Stimulated activated effector memory CD8-positive, alpha-beta T cell treated with anti-CD3 and anti-CD28 coated beads, Interleukin-12 subunit alpha, Interleukin-12 subunit beta, amount 100 ng/mL, for 72 hours (primary cell): ENCODE measurements at regions not wholly inside any gene's neighbourhood (a gene's known extent, or its start where the extent isn't known, plus 50 kb on each side); places are given as distances from the start of the nearest gene placed in this dataset.

Experiments
- ATAC-seq: fragments of 150-1000 bp; cut with Tn5 transposase; 2 replicates; pipeline ENCODE4 v1.10.0; 2021
- DNase-seq, 2 donors: peaks; one replicate each; pipeline ENCODE4 v3.0.0; 2021 to 2022; ENCODE audit warnings: low spot score in 2 of 2
- H3K27ac Mint-ChIP-seq: one replicate; pipeline ENCODE4 v1.8.0; 2022; ENCODE audit warnings: mild to moderate bottlenecking, mixed read lengths
- H3K36me3 Mint-ChIP-seq: one replicate; pipeline ENCODE4 v1.8.0; 2022; ENCODE audit warnings: mild to moderate bottlenecking, mixed read lengths
- H3K4me1 Mint-ChIP-seq: one replicate; pipeline ENCODE4 v1.8.0; 2022; ENCODE audit warnings: mixed read lengths
- H3K4me3 Mint-ChIP-seq: one replicate; pipeline ENCODE4 v1.8.0; 2022; ENCODE audit warnings: mild to moderate bottlenecking, mixed read lengths
- H3K9me3 Mint-ChIP-seq: one replicate; pipeline ENCODE4 v1.8.0; 2022; ENCODE audit warnings: mixed read lengths

DNA sequence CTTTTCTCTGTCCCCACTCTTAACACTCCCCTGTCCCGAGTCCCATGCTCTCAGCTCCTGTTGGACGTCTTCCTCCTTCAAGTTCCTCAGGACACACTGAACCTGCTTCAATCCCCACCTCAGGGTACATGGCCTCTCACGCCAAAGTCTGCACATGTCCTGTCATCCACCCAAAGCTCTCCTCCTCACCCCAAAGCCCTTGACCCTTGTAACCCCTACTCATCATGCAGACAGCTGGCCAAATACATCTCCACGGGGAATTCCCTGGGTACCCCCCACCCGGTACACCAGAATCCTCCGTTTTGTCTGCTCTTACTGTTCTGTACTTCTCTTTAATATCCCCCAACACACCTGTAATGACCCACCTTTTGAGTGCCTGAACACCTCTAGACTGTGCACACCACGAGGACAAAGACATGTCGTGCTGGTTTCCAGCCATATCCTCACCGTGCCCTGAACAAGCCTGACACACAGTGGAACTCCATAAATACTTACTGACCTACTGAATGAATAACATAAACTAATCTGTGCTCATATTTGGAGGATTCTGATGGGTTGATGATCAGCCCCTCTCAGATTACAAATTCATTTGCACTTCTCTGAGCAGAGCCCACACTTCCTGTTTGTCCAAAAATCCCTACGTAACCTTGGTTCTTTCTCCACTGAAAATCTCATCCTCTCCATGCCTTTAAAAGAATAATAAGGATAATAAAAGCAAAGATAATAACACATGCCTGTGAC is 66.8 kb upstream of the EYA2 start:
- peaks cover 4% of the 10 kb centered on the region for H3K9me3 Mint-ChIP-seq
- no peaks in the 10 kb centered on the region for H3K36me3 Mint-ChIP-seq
- DNase-seq (no peak), ATAC-seq (no peak)
- no peaks in the 10 kb centered on the region for H3K4me1 Mint-ChIP-seq
- no peak overlapping the region for H3K4me3 Mint-ChIP-seq
- no peak overlapping the region for H3K27ac Mint-ChIP-seq

DNA sequence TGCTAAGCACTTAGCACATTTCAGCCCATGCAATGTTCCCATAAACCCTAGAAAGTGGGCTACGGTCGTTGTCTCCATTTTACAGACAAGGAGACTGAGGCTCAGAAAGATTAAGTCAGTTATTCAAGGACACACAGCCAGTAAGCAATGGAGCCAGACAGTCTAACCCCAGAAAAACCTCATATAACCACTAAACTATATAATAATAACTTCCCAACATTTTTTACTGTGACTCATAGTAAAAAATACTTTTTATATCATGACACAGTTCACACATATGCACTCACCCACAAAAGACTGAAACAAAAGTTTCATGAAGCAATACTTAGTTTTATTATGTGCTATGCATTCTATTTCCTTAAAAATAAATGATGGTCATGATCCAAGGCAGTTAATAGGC is 66.2 kb upstream of the EYA2 start:
- ATAC-seq: no peak
- H3K36me3 Mint-ChIP-seq: no peaks in the 10 kb centered on the region
- peaks cover 4% of the 10 kb centered on the region for H3K9me3 Mint-ChIP-seq
- H3K4me1 Mint-ChIP-seq: no peaks in the 10 kb centered on the region
- H3K4me3 Mint-ChIP-seq: no peak overlapping the region
- DNase-seq: no peak
- no peak overlapping the region for H3K27ac Mint-ChIP-seq

DNA sequence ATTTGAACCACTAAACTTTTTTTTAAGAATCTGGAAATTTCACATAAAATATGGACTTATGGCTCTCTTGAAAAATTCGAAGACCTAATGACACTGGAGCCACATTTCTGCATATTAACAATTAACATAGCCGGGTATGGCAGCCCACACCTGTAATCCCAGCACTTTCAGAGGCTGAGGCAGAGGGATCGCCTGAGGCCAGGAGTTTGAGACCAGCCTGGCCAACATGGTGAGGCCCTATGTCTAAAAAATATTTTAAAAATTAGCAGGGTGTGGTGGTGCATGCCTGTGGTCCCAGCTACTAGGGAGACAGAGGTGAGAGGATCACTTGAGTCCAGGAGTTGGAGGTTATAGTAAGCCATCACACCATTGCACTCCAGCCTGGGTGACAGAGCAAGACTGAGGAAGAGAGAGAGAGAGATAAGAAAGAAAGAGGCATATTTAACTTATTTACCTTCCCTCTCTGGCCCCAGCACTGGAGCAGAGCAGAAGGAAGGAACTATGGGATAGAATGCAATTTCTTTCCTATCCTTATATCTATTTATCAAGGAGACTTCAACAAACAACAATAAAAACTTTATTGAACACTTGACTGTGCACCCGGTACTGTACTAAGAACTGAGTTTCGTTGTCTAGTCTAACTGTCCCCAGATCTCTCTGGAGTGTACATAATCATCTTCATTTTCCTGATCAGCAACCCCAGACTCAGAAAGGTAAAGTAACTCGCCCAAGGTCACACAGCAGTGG is 63.6 kb upstream of the EYA2 start:
- Mint-ChIP-seq H3K9me3 (no peaks in the 10 kb centered on the region), H3K4me1 (no peaks in the 10 kb centered on the region), H3K36me3 (no peaks in the 10 kb centered on the region), H3K4me3 (no peak overlapping the region), H3K27ac (no peak overlapping the region)
- ATAC-seq: no peak
- DNase-seq: no peak

DNA sequence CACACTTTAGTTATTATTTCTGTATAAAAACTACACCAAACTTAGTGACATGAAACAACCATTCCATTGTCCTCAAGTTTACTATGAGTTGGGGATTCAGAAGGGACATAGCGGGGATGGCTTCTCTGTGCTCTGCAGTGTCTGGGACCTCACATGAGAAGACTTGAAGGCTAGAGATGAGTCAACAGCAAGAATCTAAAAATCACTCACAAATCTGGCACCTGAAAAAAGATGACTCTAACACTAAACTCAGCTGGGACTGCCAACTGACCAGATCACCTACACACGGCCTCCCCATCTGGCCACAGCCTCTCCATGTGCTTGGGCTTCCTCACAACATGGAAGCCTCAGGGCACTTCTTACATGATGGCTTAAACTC is 63.0 kb upstream of the EYA2 start:
- no peaks in the 10 kb centered on the region for H3K36me3 Mint-ChIP-seq
- ATAC-seq: no peak
- H3K27ac Mint-ChIP-seq: no peak overlapping the region
- DNase-seq: no peak
- H3K4me1 Mint-ChIP-seq: no peaks in the 10 kb centered on the region
- no peak overlapping the region for H3K4me3 Mint-ChIP-seq
- no peaks in the 10 kb centered on the region for H3K9me3 Mint-ChIP-seq

DNA sequence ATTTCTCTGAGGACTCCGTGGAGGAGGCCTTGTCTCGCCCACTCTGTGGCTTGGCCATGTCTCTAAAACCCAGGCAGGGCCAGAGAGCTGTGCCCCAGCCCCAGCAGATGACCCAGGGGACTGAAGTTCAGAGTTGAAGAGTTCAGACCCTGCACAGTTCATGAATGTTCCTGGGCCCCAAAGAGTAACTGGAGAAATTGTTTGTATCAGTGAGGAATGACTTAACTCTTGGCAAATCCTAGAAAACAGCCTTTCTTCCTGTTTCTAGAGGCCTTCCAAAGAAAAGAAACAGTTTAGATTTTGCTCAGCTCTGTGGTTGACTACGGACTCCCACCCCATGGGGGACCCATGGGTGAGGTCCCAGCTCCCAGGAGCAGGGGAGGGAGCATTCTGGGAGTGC is 62.1 kb upstream of the EYA2 start:
- ATAC-seq: no peak
- H3K36me3 Mint-ChIP-seq: no peaks in the 10 kb centered on the region

DNA sequence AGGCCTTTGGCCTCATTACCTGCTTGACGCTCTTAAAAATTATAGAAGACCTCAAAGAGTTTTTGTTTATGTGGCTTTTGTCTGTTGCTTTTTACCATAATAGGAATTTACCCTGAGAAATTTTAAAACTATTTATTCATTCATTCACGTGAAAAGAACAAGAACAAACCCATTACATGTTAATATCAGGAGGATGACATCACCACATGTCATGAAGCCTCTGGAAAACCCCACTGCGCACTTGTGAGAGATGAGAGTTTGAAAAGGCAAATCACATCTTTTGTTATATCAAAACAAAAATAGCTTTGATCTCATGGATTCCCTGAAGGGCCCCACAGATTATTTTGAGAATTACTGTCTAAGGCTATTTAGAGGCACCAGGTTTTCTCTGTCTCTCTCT is 61.3 kb upstream of the EYA2 start:
- Mint-ChIP-seq H3K27ac (no peak overlapping the region), H3K4me3 (no peak overlapping the region), H3K4me1 (no peaks in the 10 kb centered on the region), H3K36me3 (no peaks in the 10 kb centered on the region), H3K9me3 (no peaks in the 10 kb centered on the region)
- no peak for DNase-seq
- ATAC-seq: peak; percentile 52

More for the DNA sequence above, 62.1 kb upstream of the EYA2 start:
- Mint-ChIP-seq H3K9me3 (no peaks in the 10 kb centered on the region), H3K4me1 (no peaks in the 10 kb centered on the region), H3K4me3 (no peak overlapping the region), H3K27ac (no peak overlapping the region)
- no peak for DNase-seq

DNA sequence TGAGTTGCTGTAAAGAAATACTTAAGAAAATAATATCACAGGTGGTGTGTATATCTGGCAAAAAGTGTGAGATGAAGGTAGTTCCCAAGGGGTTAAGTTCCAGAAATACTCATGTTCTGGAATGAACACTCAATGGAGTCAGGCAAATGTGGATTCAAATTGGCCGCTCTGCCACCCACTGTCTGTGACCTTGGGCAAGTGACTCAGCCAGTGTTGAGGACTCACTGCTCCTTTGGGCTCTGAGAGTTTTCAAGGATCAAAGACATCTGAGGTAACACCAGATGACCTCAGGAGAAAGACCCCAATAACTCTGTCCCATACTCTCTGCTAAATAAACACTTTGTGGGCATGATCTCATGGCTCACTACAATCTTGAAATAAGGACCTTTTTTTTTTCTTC is 59.2 kb upstream of the EYA2 start:
- no peak overlapping the region for H3K4me3 Mint-ChIP-seq
- H3K36me3 Mint-ChIP-seq: no peaks in the 10 kb centered on the region
- no peak for ATAC-seq
- no peak for DNase-seq
- no peaks in the 10 kb centered on the region for H3K9me3 Mint-ChIP-seq
- H3K4me1 Mint-ChIP-seq: no peaks in the 10 kb centered on the region
- H3K27ac Mint-ChIP-seq: no peak overlapping the region

DNA sequence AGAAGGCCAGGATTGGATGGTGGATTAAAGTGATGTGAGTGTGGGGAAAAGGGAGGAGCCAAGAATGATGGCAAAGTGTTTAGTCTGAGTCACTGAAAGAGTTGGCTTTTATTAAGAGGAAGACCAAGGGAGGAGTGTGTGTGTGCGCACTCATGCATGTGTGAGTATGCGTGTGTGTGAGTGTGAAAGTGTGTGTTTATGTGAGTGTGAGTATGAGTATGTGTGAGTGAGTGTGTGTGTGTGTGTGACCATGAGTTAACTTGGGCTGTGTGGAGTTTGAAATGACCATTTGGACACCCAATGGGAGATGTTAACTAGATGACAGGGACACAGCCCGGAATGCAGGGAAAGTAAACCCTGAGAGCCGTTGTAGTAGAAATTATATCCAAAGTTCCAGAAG is 57.6 kb upstream of the EYA2 start:
- DNase-seq: no peak
- Mint-ChIP-seq H3K4me1 (no peaks in the 10 kb centered on the region), H3K9me3 (no peaks in the 10 kb centered on the region), H3K27ac (no peak overlapping the region), H3K36me3 (no peaks in the 10 kb centered on the region), H3K4me3 (no peak overlapping the region)
- ATAC-seq: no peak

DNA sequence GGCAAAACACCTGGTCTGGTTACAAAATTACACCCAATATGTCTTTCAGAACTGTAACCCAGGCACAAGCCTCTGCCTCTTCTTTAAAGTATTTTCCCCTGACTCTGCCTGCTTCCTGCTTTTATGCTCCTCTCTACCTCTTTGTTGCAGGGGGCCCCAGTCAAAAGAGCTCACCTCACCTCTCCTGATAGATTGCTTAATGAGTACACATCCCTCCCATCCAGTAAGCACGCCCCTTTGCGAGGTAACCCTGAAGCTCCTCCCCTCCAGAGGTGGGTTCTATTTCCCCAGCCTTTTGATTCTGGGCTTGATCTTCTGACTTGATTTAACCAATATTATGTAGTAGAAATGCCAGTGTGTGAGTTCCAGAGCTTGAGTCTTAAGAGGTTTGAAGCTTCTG is 56.6 kb upstream of the EYA2 start:
- no peaks in the 10 kb centered on the region for H3K9me3 Mint-ChIP-seq
- H3K4me3 Mint-ChIP-seq: no peak overlapping the region
- H3K27ac Mint-ChIP-seq: no peak overlapping the region
- no peaks in the 10 kb centered on the region for H3K4me1 Mint-ChIP-seq
- no peaks in the 10 kb centered on the region for H3K36me3 Mint-ChIP-seq
- ATAC-seq (no peak), DNase-seq (no peak)

DNA sequence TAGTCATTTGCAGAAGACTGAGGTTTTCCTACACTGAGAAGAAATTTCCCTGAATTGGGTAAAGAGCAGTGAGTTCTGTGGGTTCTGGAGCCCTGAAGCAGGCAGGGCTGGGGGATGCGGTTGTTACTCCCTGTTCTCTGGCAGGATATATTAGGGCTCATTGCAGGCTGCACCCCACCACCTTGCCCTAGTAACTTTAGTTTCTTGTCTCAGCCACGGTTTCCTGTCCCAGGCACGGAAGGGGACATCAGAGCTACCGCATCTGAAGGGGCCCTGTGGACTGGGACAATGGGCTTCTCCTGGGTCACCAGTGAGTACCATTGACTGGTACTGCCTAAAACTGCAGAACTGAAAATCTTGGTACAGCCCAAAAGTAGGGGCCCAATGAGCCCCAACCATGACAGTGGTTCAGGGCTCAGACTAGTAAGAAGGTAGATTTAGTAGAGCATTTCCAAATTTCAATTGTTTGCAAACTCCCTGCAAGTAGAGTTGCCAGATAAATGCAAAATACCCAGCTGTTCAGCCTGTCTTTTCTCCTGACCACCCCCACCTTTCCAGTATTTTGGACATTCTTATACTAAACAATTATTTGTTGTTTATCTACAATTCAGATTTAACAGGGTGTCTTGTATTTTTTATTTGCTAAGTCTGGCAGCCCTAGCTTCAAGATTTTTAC is 54.5 kb upstream of the EYA2 start:
- H3K4me1 Mint-ChIP-seq: no peaks in the 10 kb centered on the region
- DNase-seq (peak in 1 of 2 donors; percentile 38), ATAC-seq (no peak)
- no peaks in the 10 kb centered on the region for H3K9me3 Mint-ChIP-seq
- H3K4me3 Mint-ChIP-seq: no peak overlapping the region
- H3K36me3 Mint-ChIP-seq: no peaks in the 10 kb centered on the region
- H3K27ac Mint-ChIP-seq: no peak overlapping the region
